GM03348 (cell line): ENCODE measurements at regions not wholly inside any gene's neighbourhood (a gene's known extent, or its start where the extent isn't known, plus 50 kb on each side); places are given as distances from the start of the nearest gene placed in this dataset.

ENCODE experiments used
- DNase-seq: peaks from one replicate; pipeline ENCODE4 v3.0.0; 2012; ENCODE audit warnings: low spot score

- DNase-seq: no peak
These were observed 92.8 kb upstream of the CACNA1E start for GRCh38 chr1:181390410-181391077.

- no peak for DNase-seq
These were observed 91.9 kb upstream of the CACNA1E start for GRCh38 chr1:181391301-181391900.

GRCh38 chr1:181392133-181392532, 91.2 kb upstream of the CACNA1E start:
- no peak for DNase-seq

GRCh38 chr1:181392613-181393220, 90.6 kb upstream of the CACNA1E start:
- no peak for DNase-seq

GRCh38 chr1:181394766-181395165, 88.6 kb upstream of the CACNA1E start:
- DNase-seq: no peak

GRCh38 chr1:181396171-181396670, 87.1 kb upstream of the CACNA1E start:
- DNase-seq: no peak

- no peak for DNase-seq
These were observed 86.5 kb upstream of the CACNA1E start for GRCh38 chr1:181396811-181397210.

GRCh38 chr1:181397845-181398244, 85.5 kb upstream of the CACNA1E start:
- DNase-seq: no peak

- DNase-seq: no peak
These were observed 84.8 kb upstream of the CACNA1E start for GRCh38 chr1:181398544-181398943.

- no peak for DNase-seq
These were observed 77.7 kb upstream of the CACNA1E start for GRCh38 chr1:181405584-181405983.

GRCh38 chr1:181406989-181407388, 76.3 kb upstream of the CACNA1E start:
- DNase-seq: no peak

- no peak for DNase-seq
These were observed 73.3 kb upstream of the CACNA1E start for GRCh38 chr1:181409981-181410380.

GRCh38 chr1:181412746-181413145, 70.6 kb upstream of the CACNA1E start:
- DNase-seq: no peak

GRCh38 chr1:181413195-181413815, 70.0 kb upstream of the CACNA1E start:
- DNase-seq: no peak

- no peak for DNase-seq
These were observed 69.5 kb upstream of the CACNA1E start for GRCh38 chr1:181413836-181414235.

- DNase-seq: no peak
These were observed 67.0 kb upstream of the CACNA1E start for GRCh38 chr1:181416268-181416860.

GRCh38 chr1:181417915-181418314, 65.4 kb upstream of the CACNA1E start:
- no peak for DNase-seq

GRCh38 chr1:181423301-181423918, 59.9 kb upstream of the CACNA1E start:
- DNase-seq: peak; percentile 56

- peak; percentile 82 for DNase-seq
These were observed 58.4 kb upstream of the CACNA1E start for GRCh38 chr1:181424786-181425403.

GRCh38 chr1:181425566-181425965, 57.8 kb upstream of the CACNA1E start:
- no peak for DNase-seq

GRCh38 chr1:181429462-181429861, 53.9 kb upstream of the CACNA1E start:
- no peak for DNase-seq
